CD4-positive, alpha-beta T cell treated with Interleukin-17A for 1 hour (primary cell): ENCODE measurements at regions not wholly inside any gene's neighbourhood (a gene's known extent, or its start where the extent isn't known, plus 50 kb on each side); places are given as distances from the start of the nearest gene placed in this dataset.
"Not testable (repeated sequence)": the region's sequence is repeated elsewhere in the genome, so short reads cannot be mapped to it uniquely, and the experiment has no call there.

Experiments used
- DNase-seq: peaks from one replicate; pipeline ENCODE4 v3.0.0-alpha.2; 2020

DNA sequence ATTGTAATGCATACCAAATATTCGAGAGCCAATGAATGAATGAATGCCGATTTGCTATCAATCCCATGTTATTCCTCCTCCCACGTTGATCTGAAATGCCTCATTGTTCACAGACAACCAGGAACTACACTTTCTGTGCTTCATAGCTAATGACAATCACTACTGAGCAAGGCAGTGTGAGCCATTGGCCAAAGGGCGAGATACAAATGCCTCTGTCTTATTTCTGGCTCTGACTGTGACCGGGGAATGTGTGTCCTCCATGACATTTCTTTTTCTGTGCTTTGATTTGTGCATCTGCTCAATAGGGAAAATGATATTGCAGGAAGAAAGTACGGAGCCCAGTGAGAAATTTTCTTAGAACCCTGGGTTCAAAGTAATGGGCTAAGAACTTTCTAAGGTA lies 217.1 kb downstream of the CXCL12 start:
- DNase-seq = no peak

DNA sequence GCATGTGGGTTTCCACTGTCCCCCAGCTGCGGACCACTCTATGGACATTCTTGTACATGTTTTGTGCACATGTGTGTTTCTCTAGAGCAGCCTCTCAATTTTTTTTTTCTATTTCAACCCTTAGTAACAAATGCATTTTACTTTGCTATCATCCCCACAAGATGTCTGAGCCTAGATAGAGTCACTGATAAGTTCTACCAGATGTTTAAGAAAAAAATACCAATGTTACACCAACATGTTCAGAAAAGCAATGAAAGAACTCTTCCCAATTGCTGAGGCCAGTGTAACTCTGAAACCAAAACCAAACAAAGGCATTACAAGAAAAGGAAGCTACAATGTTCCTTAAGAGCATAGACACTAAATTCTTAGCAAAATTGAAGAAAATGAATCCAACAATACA lies 218.5 kb downstream of the CXCL12 start:
- no peak for DNase-seq

DNA sequence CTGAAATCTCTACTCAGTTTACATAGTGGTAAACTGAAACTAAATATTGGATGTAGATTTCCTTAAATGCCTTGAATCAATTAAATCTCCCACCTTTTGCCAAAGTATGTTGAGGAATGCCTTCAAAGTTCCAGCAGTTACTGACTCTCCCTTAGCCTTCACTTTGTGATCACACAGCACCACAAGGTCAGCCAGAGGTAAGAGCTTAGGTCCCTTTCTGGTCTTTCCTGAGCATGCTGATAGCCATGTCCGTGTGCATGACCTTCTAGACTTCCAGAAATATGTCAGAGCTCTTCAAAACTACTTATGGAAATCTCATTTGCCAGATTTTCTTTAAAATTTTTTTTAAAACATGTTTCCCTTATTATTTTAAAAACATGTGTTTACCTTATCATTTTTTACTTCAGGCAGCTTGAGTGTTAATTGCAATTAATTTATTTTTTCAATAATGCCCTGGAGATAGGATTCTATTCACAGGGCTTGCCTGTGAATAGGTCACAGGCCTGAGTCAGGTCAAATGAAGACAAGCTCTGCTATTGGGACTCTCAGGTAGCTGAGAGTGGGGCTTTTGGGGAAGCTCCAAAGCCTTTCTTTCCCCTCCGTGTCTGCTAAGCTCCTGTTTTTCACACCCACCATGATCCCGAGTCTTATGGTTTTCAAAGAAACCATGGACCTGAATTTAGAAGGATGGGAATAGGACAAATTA lies 220.5 kb downstream of the CXCL12 start:
- no peak for DNase-seq

- no peak for DNase-seq
Measured at GRCh38 chr10:44161184-44161583, 223.7 kb downstream of the CXCL12 start.

DNA sequence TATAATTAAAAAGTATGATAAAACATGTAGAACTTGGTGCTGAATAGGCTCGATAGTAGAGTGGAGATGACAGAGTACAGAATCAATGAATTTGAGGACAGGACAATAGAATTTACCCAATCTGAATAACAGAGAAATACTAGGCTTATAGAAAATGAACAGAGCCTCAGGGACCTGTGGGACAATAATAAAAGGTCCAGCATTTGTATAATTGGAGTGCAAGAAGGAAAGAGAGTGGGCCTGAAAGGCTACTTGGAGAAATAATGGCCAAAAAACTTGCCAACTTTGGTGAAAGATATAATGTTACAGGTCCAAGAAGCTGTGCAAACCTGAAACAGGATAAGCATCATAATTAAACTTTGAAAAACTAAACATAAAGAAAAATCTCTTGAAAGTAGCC lies 227.3 kb downstream of the CXCL12 start:
- no peak for DNase-seq

- no peak for DNase-seq
Measured at GRCh38 chr10:44154956-44155355, 229.9 kb downstream of the CXCL12 start.

DNA sequence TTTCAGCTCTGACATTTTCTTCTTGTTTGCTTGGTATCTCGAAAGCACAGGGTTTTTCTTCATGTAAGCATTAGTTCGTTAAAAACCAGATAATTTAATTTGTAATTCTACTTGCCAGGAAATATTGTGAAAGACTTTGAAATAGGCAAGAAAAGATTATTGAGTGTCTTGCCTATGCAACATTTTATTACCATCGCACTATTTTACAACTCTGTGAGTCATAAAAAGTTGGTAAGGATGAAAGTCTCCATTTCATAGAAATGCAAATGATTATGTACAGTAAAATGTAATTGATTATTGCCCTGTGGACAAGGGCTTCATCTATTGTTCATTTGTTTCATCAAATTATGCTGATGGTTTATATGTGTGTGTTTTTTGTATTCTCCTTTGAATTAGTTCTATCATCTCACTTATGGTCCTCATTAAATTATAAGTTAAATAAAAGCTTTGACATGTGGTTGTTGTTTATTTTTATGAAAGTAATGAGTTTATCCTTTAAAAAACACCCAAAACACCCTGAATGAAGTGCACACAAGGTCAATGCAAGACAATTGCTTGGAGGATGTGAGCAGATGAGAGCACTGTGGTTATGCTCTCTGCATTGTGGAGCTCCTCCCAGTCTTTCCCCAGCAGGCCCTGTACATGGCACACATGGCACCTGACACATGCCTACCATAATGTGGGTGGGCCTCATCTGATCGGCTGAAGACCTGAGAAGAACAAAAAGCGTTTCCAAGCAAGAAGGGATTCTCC lies 230.8 kb downstream of the CXCL12 start:
- DNase-seq = no peak

- no peak for DNase-seq
Measured at GRCh38 chr10:44143556-44143955, 241.3 kb downstream of the CXCL12 start.

GRCh38 chr10:44132361-44133289 lies 252.3 kb downstream of the CXCL12 start:
- DNase-seq = no peak

DNA sequence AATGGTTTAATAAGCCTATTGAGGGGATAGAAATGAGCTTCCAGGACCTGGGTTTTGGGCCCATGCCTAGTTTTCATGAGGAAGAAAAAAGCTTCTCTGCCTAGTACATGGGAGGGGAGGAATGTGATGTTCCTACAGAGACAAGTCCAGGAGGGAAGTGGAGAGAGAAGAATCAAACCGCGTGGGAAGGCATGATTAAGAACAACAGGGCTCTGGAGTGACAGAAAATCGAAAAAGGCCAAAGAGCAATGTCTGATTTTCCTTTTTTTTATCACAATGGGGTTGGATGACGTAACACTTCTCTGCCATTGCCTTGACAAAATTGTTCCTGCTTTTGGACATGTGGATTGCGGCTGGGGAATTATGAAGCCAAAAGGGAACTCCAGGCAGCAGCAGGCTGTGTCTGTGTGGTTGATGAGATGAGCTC lies 258.6 kb downstream of the CXCL12 start:
- DNase-seq = no peak

DNA sequence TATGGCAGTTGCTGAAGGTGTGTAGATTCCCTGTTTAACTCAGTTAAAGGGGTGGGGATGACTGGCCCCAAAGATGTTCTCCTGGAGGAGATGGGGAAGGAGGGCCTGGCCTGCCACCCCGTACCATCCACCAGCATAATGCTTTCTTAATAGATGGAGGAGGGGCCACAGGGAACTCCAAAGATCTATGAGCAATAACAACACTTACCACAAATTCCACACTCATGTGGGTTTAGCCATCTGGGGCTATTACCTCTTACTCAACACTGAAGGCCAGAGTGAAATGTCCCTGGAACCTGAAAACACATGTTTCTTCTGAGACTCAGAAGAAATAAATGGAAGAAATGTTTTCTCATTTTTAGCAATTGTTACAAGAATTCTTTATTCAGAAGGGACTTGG lies 259.0 kb downstream of the CXCL12 start:
- no peak for DNase-seq

DNA sequence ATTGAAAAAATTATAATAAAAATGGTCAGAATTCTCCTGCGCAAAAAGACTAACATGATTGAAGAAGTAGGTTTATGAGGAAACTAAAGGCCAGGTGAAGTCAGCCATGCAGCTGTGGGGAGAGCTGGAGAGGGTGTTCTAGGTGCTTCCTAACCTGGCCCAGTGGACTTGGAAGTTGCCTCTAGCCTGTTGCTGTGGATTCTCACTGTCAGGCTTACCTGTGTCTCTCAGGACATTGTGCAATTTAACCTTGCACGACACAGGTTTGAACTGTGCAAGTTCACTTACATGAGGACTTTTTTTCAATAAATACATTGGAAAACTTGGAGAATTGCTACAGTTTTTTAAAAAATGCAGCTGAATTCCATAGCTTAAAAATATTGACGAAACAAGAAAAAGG lies 266.4 kb downstream of the CXCL12 start:
- DNase-seq = no peak

- no peak for DNase-seq
Measured at GRCh38 chr10:44116474-44116873, 268.4 kb downstream of the CXCL12 start.

- no peak for DNase-seq
Measured at GRCh38 chr10:44115516-44115915, 269.4 kb downstream of the CXCL12 start.

DNA sequence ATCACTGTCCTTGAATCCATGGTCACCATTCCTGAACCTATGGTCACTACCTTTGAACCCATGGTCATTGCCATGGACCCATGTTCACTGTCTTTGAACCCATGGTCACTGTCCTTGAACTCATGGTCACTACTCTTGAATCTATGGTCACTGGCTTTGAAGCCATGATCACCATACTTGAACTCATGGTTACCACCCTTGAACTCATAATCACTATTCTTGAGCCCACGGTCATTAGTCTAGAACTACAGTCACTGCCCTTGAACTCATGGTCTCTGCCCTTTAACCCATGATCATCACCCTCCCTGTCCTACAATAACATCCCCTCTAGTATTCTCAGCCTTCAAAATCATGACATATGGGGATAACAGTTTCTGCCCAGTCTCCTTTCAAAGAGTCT lies 270.5 kb downstream of the CXCL12 start:
- no peak for DNase-seq

DNA sequence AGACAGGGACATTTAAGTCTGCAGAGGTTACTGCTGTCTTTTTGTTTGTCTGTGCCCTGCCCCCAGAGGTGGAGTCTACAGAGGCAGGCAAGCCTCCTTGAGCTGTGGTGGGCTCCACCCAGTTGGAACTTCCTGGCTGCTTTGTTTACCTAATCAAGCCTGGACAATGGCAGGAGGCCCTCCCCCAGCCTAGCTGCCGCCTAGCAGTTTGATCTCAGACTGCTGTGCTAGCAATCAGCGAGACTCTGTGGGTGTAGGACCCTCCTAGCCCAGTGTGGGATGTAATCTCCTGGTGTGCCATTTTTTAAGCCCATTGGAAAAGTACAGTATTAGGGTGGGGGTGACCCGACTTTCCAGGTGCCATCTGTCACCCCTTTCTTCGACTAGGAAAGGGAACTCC lies 272.6 kb downstream of the CXCL12 start:
- not testable (repeated sequence) for DNase-seq

- no peak for DNase-seq
Measured at GRCh38 chr10:44105696-44106095, 279.2 kb downstream of the CXCL12 start.

GRCh38 chr10:44102726-44103255 lies 282.1 kb downstream of the CXCL12 start:
- no peak for DNase-seq

DNA sequence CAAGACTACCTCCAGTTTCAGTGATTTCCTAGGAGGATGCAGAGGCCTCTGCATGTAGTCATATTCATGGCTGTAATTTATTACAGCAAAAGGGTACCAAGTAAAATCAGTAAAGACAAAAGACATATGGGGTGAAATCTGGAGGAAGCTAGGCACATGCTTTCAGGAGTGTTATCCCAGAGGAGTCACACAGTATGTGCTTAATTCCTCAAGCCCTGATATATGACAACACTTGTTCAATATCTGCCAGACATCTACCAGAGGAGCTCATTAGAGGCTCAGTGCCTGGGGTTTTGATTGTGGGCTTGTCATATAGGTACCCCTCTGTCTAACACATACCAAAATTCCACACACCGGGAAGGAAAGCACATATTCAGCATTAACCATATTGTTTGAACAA lies 283.8 kb downstream of the CXCL12 start:
- DNase-seq = no peak

GRCh38 chr10:44099511-44099910 lies 285.4 kb downstream of the CXCL12 start:
- DNase-seq = no peak

DNA sequence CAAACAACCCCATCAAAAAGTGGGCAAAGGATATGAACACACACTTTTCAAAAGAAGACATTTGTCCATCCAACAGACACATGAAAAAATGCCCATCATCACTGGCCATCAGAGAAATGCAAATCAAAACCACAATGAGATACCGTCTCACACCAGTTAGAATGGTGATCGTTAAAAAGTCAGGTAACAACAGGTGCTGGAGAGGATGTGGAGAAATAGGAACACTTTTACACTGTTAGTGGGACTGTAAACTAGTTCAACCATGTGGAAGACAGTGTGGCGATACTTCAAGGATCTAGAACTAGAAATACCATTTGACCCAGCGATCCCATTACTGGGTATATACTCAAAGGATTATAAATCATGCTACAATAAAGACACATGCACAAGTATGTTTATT lies 288.7 kb downstream of the CXCL12 start:
- DNase-seq = not testable (repeated sequence)

- no peak for DNase-seq
Measured at GRCh38 chr10:44089671-44090070, 295.2 kb downstream of the CXCL12 start.

DNA sequence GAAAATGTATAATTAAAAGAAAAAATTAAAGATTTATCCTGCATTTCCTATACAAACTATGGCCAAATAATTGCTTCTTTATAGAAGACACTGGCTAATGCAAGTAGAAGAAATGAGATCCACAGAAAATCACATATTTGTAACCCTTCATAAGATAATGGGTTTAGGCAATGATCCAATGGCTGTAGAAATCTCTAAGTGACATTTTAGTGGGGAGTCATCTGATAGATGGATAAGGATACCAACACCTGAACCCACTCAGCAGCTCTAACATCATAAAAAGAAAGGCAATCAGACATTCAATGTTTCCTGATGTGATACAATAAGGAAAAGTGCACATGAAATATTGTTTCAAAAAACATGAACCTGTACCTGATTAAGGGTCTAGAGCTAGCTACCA lies 297.5 kb downstream of the CXCL12 start:
- no peak for DNase-seq
